ENCODE measurements at regions not wholly inside any gene's neighbourhood (a gene's known extent, or its start where the extent isn't known, plus 50 kb on each side); places are given as distances from the start of the nearest gene placed in this dataset.

GRCh38 chr12:22919883-22920282 lies 294.9 kb downstream of the ETNK1 start:
- no peak overlapping the region for H3K4me3 ChIP-seq (ENCODE audit: low read length)
- DNase-seq (no peak), ATAC-seq (ENCODE audit: poor library complexity) (no peak)
- Mint-ChIP-seq H3K27me3 (no peaks in the 10 kb centered on the region), H3K36me3 (ENCODE audit: low read depth) (no peaks in the 10 kb centered on the region), H3K9me3 (no peaks in the 10 kb centered on the region), H3K4me1 (ENCODE audit: low read depth) (no peaks in the 10 kb centered on the region), H3K4me3 (no peak overlapping the region), H3K27ac (no peak overlapping the region)
- TF ChIP-seq CTCF (IDR thresholded peaks at IDR 0.05) = no peak
- no peak overlapping the region for H3K27ac ChIP-seq (ENCODE audit: low read depth in 1 of 2, low read length in 2 of 2)
- CTCF ChIA-PET = no interaction called here
- H3K9me3 ChIP-seq (ENCODE audit: control insufficient read depth in 1 of 2, insufficient read depth in 1 of 2, low read length in 2 of 2) = no peaks in the 10 kb centered on the region
- no peaks in the 10 kb centered on the region for H3K27me3 ChIP-seq (ENCODE audit: control insufficient read depth in 1 of 2, insufficient read depth in 2 of 2, low read length in 2 of 2)
- intact Hi-C loops (cut with DNase I, micrococcal nuclease) = no loop called here
- POLR2A ChIA-PET = no interaction called here
- H3K4me1 ChIP-seq (ENCODE audit: insufficient read depth, low read length) = no peaks in the 10 kb centered on the region
- no peaks in the 10 kb centered on the region for H3K36me3 ChIP-seq (ENCODE audit: insufficient read depth, low read length)

GRCh38 chr12:22923768-22924167 lies 298.8 kb downstream of the ETNK1 start:
- CTCF ChIA-PET = no interaction called here
- H3K27me3 ChIP-seq (ENCODE audit: control insufficient read depth in 1 of 2, insufficient read depth in 2 of 2, low read length in 2 of 2) = no peaks in the 10 kb centered on the region
- no peak overlapping the region for H3K27ac ChIP-seq (ENCODE audit: low read depth in 1 of 2, low read length in 2 of 2)
- Mint-ChIP-seq H3K9me3 (no peaks in the 10 kb centered on the region), H3K4me3 (no peak overlapping the region), H3K4me1 (ENCODE audit: low read depth) (no peaks in the 10 kb centered on the region), H3K27ac (no peak overlapping the region), H3K36me3 (ENCODE audit: low read depth) (no peaks in the 10 kb centered on the region), H3K27me3 (no peaks in the 10 kb centered on the region)
- no peaks in the 10 kb centered on the region for H3K4me1 ChIP-seq (ENCODE audit: insufficient read depth, low read length)
- ATAC-seq (ENCODE audit: poor library complexity) (no peak), DNase-seq (no peak)
- no peak for TF ChIP-seq CTCF (IDR thresholded peaks at IDR 0.05)
- intact Hi-C loops (cut with DNase I, micrococcal nuclease) = no loop called here
- no peak overlapping the region for H3K4me3 ChIP-seq (ENCODE audit: low read length)
- POLR2A ChIA-PET = no interaction called here
- no peaks in the 10 kb centered on the region for H3K9me3 ChIP-seq (ENCODE audit: control insufficient read depth in 1 of 2, insufficient read depth in 1 of 2, low read length in 2 of 2)
- H3K36me3 ChIP-seq (ENCODE audit: insufficient read depth, low read length) = no peaks in the 10 kb centered on the region

GRCh38 chr12:22924391-22924790 lies 299.4 kb downstream of the ETNK1 start:
- TF ChIP-seq CTCF (IDR thresholded peaks at IDR 0.05) = no peak
- Histone ChIP-seq H3K27me3 (ENCODE audit: control insufficient read depth in 1 of 2, insufficient read depth in 2 of 2, low read length in 2 of 2) (no peaks in the 10 kb centered on the region), H3K9me3 (ENCODE audit: control insufficient read depth in 1 of 2, insufficient read depth in 1 of 2, low read length in 2 of 2) (no peaks in the 10 kb centered on the region), H3K36me3 (ENCODE audit: insufficient read depth, low read length) (no peaks in the 10 kb centered on the region), H3K4me1 (ENCODE audit: insufficient read depth, low read length) (no peaks in the 10 kb centered on the region), H3K4me3 (ENCODE audit: low read length) (no peak overlapping the region), H3K27ac (ENCODE audit: low read depth in 1 of 2, low read length in 2 of 2) (no peak overlapping the region)
- H3K9me3 Mint-ChIP-seq = no peaks in the 10 kb centered on the region
- no peak overlapping the region for H3K4me3 Mint-ChIP-seq
- no peak for DNase-seq
- intact Hi-C loops (cut with DNase I, micrococcal nuclease) = no loop called here
- CTCF ChIA-PET = no interaction called here
- no peaks in the 10 kb centered on the region for H3K36me3 Mint-ChIP-seq (ENCODE audit: low read depth)
- no peak for ATAC-seq (ENCODE audit: poor library complexity)
- POLR2A ChIA-PET = no interaction called here
- H3K27ac Mint-ChIP-seq = no peak overlapping the region
- no peaks in the 10 kb centered on the region for H3K27me3 Mint-ChIP-seq
- no peaks in the 10 kb centered on the region for H3K4me1 Mint-ChIP-seq (ENCODE audit: low read depth)

Measured in CD4-positive, alpha-beta T cell (primary cell).